ENCODE measurements at regions not wholly inside any gene's neighbourhood (a gene's known extent, or its start where the extent isn't known, plus 50 kb on each side); places are given as distances from the start of the nearest gene placed in this dataset.

GRCh38 chr3:28598165-28598564 lies 249.5 kb upstream of the AZI2 start:
- ATAC-seq (ENCODE audit: poor library complexity) (no peak), DNase-seq (no peak)
- CTCF ChIA-PET = no interaction called here
- Mint-ChIP-seq H3K27ac (no peak overlapping the region), H3K27me3 (no peaks in the 10 kb centered on the region), H3K9me3 (no peaks in the 10 kb centered on the region), H3K4me3 (no peak overlapping the region), H3K36me3 (ENCODE audit: low read depth) (no peaks in the 10 kb centered on the region), H3K4me1 (ENCODE audit: low read depth) (no peaks in the 10 kb centered on the region)
- intact Hi-C loops (cut with DNase I, micrococcal nuclease) = no loop called here
- TF ChIP-seq CTCF (IDR thresholded peaks at IDR 0.05) = no peak
- Histone ChIP-seq H3K27ac (ENCODE audit: low read depth in 1 of 2, low read length in 2 of 2) (no peak overlapping the region), H3K4me1 (ENCODE audit: insufficient read depth, low read length) (no peaks in the 10 kb centered on the region), H3K4me3 (ENCODE audit: low read length) (no peak overlapping the region), H3K27me3 (ENCODE audit: control insufficient read depth in 1 of 2, insufficient read depth in 2 of 2, low read length in 2 of 2) (no peaks in the 10 kb centered on the region), H3K9me3 (ENCODE audit: control insufficient read depth in 1 of 2, insufficient read depth in 1 of 2, low read length in 2 of 2) (no peaks in the 10 kb centered on the region), H3K36me3 (ENCODE audit: insufficient read depth, low read length) (no peaks in the 10 kb centered on the region)
- POLR2A ChIA-PET = no interaction called here

GRCh38 chr3:28601291-28601690 lies 252.7 kb upstream of the AZI2 start:
- Mint-ChIP-seq H3K27ac (no peak overlapping the region), H3K4me3 (no peak overlapping the region), H3K36me3 (ENCODE audit: low read depth) (no peaks in the 10 kb centered on the region), H3K4me1 (ENCODE audit: low read depth) (no peaks in the 10 kb centered on the region), H3K9me3 (no peaks in the 10 kb centered on the region), H3K27me3 (no peaks in the 10 kb centered on the region)
- TF ChIP-seq CTCF (IDR thresholded peaks at IDR 0.05) = no peak
- Histone ChIP-seq H3K27ac (ENCODE audit: low read depth in 1 of 2, low read length in 2 of 2) (no peak overlapping the region), H3K36me3 (ENCODE audit: insufficient read depth, low read length) (no peaks in the 10 kb centered on the region), H3K4me3 (ENCODE audit: low read length) (no peak overlapping the region), H3K27me3 (ENCODE audit: control insufficient read depth in 1 of 2, insufficient read depth in 2 of 2, low read length in 2 of 2) (no peaks in the 10 kb centered on the region), H3K4me1 (ENCODE audit: insufficient read depth, low read length) (no peaks in the 10 kb centered on the region), H3K9me3 (ENCODE audit: control insufficient read depth in 1 of 2, insufficient read depth in 1 of 2, low read length in 2 of 2) (no peaks in the 10 kb centered on the region)
- DNase-seq (no peak), ATAC-seq (ENCODE audit: poor library complexity) (no peak)
- ChIA-PET POLR2A (no interaction called here), CTCF (no interaction called here)
- intact Hi-C loops (cut with DNase I, micrococcal nuclease) = no loop called here

GRCh38 chr3:28606283-28606682 lies 257.7 kb upstream of the AZI2 start:
- DNase-seq (no peak), ATAC-seq (ENCODE audit: poor library complexity) (no peak)
- no peaks in the 10 kb centered on the region for H3K36me3 ChIP-seq (ENCODE audit: insufficient read depth, low read length)
- no peak overlapping the region for H3K27ac ChIP-seq (ENCODE audit: low read depth in 1 of 2, low read length in 2 of 2)
- Mint-ChIP-seq H3K36me3 (ENCODE audit: low read depth) (no peaks in the 10 kb centered on the region), H3K4me1 (ENCODE audit: low read depth) (no peaks in the 10 kb centered on the region), H3K9me3 (no peaks in the 10 kb centered on the region), H3K27me3 (no peaks in the 10 kb centered on the region), H3K4me3 (no peak overlapping the region), H3K27ac (no peak overlapping the region)
- ChIA-PET POLR2A (no interaction called here), CTCF (no interaction called here)
- no peaks in the 10 kb centered on the region for H3K27me3 ChIP-seq (ENCODE audit: control insufficient read depth in 1 of 2, insufficient read depth in 2 of 2, low read length in 2 of 2)
- intact Hi-C loops (cut with DNase I, micrococcal nuclease) = no loop called here
- H3K4me3 ChIP-seq (ENCODE audit: low read length) = no peak overlapping the region
- no peak for TF ChIP-seq CTCF (IDR thresholded peaks at IDR 0.05)
- no peaks in the 10 kb centered on the region for H3K9me3 ChIP-seq (ENCODE audit: control insufficient read depth in 1 of 2, insufficient read depth in 1 of 2, low read length in 2 of 2)
- no peaks in the 10 kb centered on the region for H3K4me1 ChIP-seq (ENCODE audit: insufficient read depth, low read length)
